ENCODE measurements at regions not wholly inside any gene's neighbourhood (a gene's known extent, or its start where the extent isn't known, plus 50 kb on each side); places are given as distances from the start of the nearest gene placed in this dataset.
"Not testable (repeated sequence)": the region's sequence is repeated elsewhere in the genome, so short reads cannot be mapped to it uniquely, and the experiment has no call there.

DNA sequence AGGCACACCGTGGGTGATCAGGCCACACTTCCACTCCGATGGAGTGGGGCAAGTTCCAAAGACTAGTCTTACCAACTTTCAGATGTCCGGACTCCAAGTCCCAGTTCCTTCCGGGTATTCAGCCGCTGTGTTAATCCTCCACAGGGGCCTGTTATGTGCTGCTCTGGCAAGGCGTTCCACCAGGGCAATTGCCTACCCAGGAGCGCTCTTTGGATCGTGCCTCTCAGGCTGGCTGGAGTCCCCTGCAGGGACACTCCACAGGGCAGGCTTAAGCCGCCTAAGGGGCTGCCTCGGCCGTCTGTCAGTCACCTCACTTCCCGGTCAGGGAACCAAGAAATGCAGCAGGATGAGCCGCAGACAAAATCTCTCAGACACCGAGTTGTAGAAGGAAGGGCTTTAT is 118.7 kb upstream of the CCNG1 start:
- Histone ChIP-seq H3K27ac (ENCODE audit: low read depth, low read length) (no peak overlapping the region), H3K27me3 (ENCODE audit: control insufficient read depth, insufficient read depth, low read length) (no peaks in the 10 kb centered on the region), H3K4me3 (ENCODE audit: low read depth, low read length) (no peak overlapping the region), H3K9me3 (ENCODE audit: control insufficient read depth, insufficient read depth, low read length) (peaks cover 9% of the 10 kb centered on the region; the same call in 1 of the 2 replicates)
- TF ChIP-seq, protein P1, sequence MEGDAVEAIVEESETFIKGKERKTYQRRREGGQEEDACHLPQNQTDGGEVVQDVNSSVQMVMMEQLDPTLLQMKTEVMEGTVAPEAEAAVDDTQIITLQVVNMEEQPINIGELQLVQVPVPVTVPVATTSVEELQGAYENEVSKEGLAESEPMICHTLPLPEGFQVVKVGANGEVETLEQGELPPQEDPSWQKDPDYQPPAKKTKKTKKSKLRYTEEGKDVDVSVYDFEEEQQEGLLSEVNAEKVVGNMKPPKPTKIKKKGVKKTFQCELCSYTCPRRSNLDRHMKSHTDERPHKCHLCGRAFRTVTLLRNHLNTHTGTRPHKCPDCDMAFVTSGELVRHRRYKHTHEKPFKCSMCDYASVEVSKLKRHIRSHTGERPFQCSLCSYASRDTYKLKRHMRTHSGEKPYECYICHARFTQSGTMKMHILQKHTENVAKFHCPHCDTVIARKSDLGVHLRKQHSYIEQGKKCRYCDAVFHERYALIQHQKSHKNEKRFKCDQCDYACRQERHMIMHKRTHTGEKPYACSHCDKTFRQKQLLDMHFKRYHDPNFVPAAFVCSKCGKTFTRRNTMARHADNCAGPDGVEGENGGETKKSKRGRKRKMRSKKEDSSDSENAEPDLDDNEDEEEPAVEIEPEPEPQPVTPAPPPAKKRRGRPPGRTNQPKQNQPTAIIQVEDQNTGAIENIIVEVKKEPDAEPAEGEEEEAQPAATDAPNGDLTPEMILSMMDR (IDR thresholded peaks at IDR 0.05; ENCODE audit: low read depth, low read length): no peak
- ChIA-PET CTCF (no interaction called here), POLR2A (no interaction called here)
- no peak for DNase-seq (ENCODE audit: low read depth, low spot score)

DNA sequence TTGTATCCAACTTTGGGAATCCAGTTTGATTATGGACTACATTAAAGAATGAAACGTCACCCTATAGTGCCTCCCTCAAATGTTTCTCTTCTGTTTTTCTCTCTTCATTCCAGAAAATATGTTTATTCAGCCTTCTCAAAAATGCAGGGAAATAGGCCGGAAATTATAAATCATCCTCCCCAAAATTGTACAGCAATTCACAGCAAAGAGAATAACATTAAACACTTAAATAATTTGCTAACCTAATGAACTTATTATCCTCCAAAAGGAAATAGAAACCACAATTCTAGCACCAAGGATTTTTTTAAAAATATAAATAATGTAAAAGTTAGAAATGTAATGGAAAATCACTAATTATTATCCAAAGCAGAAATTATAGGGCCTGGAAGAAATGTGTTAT is 115.9 kb upstream of the CCNG1 start:
- ChIA-PET POLR2A (no interaction called here), CTCF (no interaction called here)
- DNase-seq (ENCODE audit: low read depth, low spot score): no peak
- TF ChIP-seq, protein P1 (IDR thresholded peaks at IDR 0.05; ENCODE audit: low read depth, low read length): no peak
- Histone ChIP-seq H3K9me3 (ENCODE audit: control insufficient read depth, insufficient read depth, low read length) (peaks cover 9% of the 10 kb centered on the region), H3K27ac (ENCODE audit: low read depth, low read length) (no peak overlapping the region), H3K27me3 (ENCODE audit: control insufficient read depth, insufficient read depth, low read length) (no peaks in the 10 kb centered on the region), H3K4me3 (ENCODE audit: low read depth, low read length) (no peak overlapping the region)

DNA sequence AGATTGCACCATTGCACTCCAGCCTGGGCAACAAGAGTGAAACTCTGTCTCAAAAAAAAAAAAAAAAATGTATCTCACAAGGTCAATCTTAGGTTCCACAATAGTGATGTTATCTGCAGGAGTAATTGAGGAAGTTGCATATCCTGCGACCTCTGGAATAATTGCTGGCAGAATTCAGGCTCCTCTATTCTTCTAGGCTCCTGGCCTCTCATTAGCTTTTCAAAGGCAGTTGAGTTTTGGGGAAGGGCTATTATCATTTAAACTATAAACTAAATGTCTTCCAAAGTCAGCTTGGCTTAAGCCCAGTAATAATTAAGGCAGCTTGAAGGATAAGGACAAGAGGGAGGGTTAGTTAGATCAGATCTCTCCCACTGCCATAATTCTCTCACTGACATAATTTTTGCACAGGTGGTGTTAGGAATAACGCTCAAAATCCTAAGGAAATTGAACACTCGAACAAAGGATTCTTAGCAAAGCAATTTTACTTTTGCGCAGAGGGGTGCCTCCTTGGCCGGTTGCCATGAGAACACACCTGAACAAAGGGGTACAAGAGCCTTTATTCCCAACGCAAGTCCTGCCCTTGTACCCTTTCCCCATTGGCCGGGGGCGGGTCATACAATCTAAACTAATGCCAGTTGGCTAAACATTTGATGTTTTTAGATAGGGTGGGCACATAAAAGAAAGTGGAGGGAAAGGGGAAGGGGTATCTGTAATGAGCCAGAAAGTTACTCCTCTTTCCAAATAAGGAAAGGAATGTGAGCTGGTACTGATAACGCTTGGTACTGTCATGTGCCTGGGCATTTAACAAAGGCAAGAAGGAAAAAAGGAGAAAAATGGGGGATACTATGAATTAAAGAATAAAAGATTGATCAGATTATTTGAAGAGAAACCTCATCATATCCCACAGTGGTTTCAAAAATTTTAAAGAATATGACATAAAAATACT is 106.4 kb upstream of the CCNG1 start:
- no peaks in the 10 kb centered on the region for H3K27me3 ChIP-seq (ENCODE audit: control insufficient read depth, insufficient read depth, low read length)
- H3K9me3 ChIP-seq (ENCODE audit: control insufficient read depth, insufficient read depth, low read length): peaks cover 3% of the 10 kb centered on the region
- POLR2A ChIA-PET: no interaction called here
- no peak for DNase-seq (ENCODE audit: low read depth, low spot score)
- TF ChIP-seq, protein P1 (IDR thresholded peaks at IDR 0.05; ENCODE audit: low read depth, low read length): no peak
- no peak overlapping the region for H3K27ac ChIP-seq (ENCODE audit: low read depth, low read length)
- CTCF ChIA-PET: no interaction called here
- H3K4me3 ChIP-seq (ENCODE audit: low read depth, low read length): no peak overlapping the region

DNA sequence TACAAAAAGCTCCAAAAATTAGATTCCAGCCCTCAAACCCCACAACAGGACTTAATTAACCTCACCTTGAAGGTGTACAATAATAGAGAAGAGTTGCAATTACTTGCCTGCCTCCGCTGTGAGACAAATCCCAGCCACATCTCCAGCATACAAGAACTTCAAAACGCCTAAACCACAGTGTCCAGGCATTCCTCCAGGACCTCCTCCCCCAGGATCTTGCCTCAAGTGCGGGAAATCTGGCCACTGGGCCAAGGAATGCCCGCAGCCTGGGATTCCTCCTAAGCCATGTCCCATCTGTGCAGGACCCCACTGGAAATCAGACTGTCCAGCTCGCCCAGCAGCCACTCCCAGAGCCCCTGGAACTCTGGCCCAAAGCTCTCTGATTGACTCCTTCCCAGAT is 101.3 kb upstream of the CCNG1 start:
- POLR2A ChIA-PET; H3K27me3 ChIP-seq (ENCODE audit: control insufficient read depth, insufficient read depth, low read length); H3K4me3 ChIP-seq (ENCODE audit: low read depth, low read length); H3K27ac ChIP-seq (ENCODE audit: low read depth, low read length); CTCF ChIA-PET; H3K9me3 ChIP-seq (ENCODE audit: control insufficient read depth, insufficient read depth, low read length); DNase-seq (ENCODE audit: low read depth, low spot score): not testable (repeated sequence)

DNA sequence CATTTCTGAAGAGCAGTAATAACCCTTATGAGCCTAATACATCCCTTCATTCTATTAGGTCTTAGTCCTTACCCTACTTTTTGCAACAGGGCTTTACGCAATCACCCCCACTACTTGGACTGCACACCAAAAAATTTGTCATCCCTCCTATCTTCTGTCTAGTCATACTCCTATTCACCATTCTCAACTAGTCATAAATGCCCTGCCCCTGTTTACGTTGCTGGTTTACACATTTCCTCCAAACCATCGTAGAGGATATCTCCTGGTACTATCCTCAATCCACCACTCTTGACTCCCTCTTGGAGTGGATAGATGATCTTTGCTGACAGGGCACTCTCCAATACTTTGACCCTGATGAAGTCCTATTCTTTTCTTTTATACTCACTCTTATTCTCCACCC is 98.2 kb upstream of the CCNG1 start:
- CTCF ChIA-PET: no interaction called here
- TF ChIP-seq, protein P1 (IDR thresholded peaks at IDR 0.05; ENCODE audit: low read depth, low read length): no peak

DNA sequence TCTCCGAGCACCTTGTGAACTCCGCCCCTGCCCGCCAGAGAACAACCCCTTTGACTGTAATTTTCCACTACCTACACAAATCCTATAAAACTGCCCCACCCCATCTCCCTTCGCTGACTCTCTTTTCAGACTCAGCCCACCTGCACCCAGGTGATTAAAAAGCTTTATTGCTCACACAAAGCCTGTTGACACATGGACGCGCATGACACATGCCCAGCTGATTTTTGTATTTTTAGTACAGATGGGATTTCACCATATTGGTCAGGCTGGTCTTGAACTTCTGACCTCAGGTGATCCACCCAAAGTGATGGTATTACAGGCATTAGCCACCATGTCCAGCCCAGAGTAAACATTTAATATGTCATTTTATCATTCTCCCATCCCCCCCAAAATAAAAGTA is 97.0 kb upstream of the CCNG1 start:
- CTCF ChIA-PET: interaction anchor here (0.6 kb wide), 1 partner anchor 68 kb away, joined by 3 read pairs; no protein-coding TSS in a partner anchor
- DNase-seq (ENCODE audit: low read depth, low spot score); H3K27ac ChIP-seq (ENCODE audit: low read depth, low read length); H3K27me3 ChIP-seq (ENCODE audit: control insufficient read depth, insufficient read depth, low read length); H3K9me3 ChIP-seq (ENCODE audit: control insufficient read depth, insufficient read depth, low read length); H3K4me3 ChIP-seq (ENCODE audit: low read depth, low read length); POLR2A ChIA-PET: not testable (repeated sequence)

More for the DNA sequence above, 98.2 kb upstream of the CCNG1 start:
- POLR2A ChIA-PET: no interaction called here
- H3K27me3 ChIP-seq (ENCODE audit: control insufficient read depth, insufficient read depth, low read length): no peaks in the 10 kb centered on the region
- no peak for DNase-seq (ENCODE audit: low read depth, low spot score)
- no peak overlapping the region for H3K27ac ChIP-seq (ENCODE audit: low read depth, low read length)
- H3K9me3 ChIP-seq (ENCODE audit: control insufficient read depth, insufficient read depth, low read length): no peaks in the 10 kb centered on the region; the same call in 1 of the 2 replicates
- no peak overlapping the region for H3K4me3 ChIP-seq (ENCODE audit: low read depth, low read length)
